ENCODE measurements at regions not wholly inside any gene's neighbourhood (a gene's known extent, or its start where the extent isn't known, plus 50 kb on each side); places are given as distances from the start of the nearest gene placed in this dataset.

DNA sequence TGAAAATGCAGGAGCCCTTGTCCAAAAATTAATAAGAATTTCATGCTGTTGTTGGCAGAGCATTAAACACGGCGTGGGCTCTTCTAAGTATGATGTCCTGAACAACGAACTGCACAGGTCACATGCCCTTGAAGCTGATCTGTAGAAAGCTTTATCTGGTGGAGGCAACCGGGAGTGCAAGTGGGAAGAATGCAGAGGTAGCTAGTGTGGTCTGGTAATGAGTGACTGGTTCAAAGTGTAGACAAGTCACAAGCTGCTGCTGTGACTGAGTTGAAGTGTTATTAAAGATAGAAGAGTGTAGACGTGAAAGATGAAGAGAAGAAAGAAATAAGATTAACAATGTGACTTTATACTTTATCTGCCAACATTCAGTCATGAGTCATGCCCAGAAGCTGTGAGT lies 361.9 kb downstream of the TTLL7 start:
- Histone ChIP-seq H3K4me3 (ENCODE audit: insufficient read depth, low read depth, low read length) (no peak overlapping the region), H4K8ac (ENCODE audit: low read depth in 2 of 2, low read length in 2 of 2) (no peak overlapping the region), H2AK9ac (replicated peaks; ENCODE audit: low read depth, low read length, poor library complexity) (no peak overlapping the region), H3K9me1 (ENCODE audit: insufficient read depth, low read length) (no peaks in the 10 kb centered on the region), H3K9me3 (ENCODE audit: control insufficient read depth, insufficient read depth, low read length) (no peaks in the 10 kb centered on the region), H4K91ac (ENCODE audit: insufficient read depth, low read depth, low read length) (no peak overlapping the region), H3K79me1 (ENCODE audit: low read depth in 1 of 2, low read length in 2 of 2) (no peaks in the 10 kb centered on the region), H2BK120ac (ENCODE audit: low read depth, low read length) (no peak overlapping the region), H2AFZ (replicated peaks; ENCODE audit: low read length, poor library complexity) (no peak overlapping the region), H3K4me1 (ENCODE audit: control insufficient read depth, insufficient read depth, low read length) (no peaks in the 10 kb centered on the region), H3K27ac (ENCODE audit: insufficient read depth, low read length) (no peak overlapping the region), H4K5ac (ENCODE audit: low read depth, low read length) (no peak overlapping the region), H3K36me3 (ENCODE audit: control insufficient read depth, insufficient read depth, low read length) (no peaks in the 10 kb centered on the region), H3K4ac (ENCODE audit: low read depth, low read length) (no peak overlapping the region), H3K14ac (replicated peaks; ENCODE audit: low read depth, low read length) (no peak overlapping the region), H4K20me1 (ENCODE audit: insufficient read depth, low read length) (no peaks in the 10 kb centered on the region), H3K18ac (ENCODE audit: low read depth, low read length) (no peak overlapping the region), H2AK5ac (ENCODE audit: low read depth, low read length) (no peak overlapping the region), H3K23ac (ENCODE audit: low read depth, low read length) (no peak overlapping the region), H2BK5ac (ENCODE audit: low read depth, low read length, poor library complexity, severe bottlenecking) (no peak overlapping the region), H3K56ac (ENCODE audit: extremely low read depth, insufficient read depth, low read length) (no peak overlapping the region), H3K9ac (ENCODE audit: low read depth, low read length) (no peak overlapping the region), H2BK15ac (ENCODE audit: low read depth, low read length) (no peak overlapping the region), H3K4me2 (ENCODE audit: low read depth, low read length) (no peak overlapping the region), H2BK20ac (ENCODE audit: low read depth, low read length) (no peak overlapping the region), H3K27me3 (ENCODE audit: control insufficient read depth, insufficient read depth, low read length) (no peaks in the 10 kb centered on the region)
- intact Hi-C loops (cut with micrococcal nuclease) = no loop called here
- dilution Hi-C loops (cut with HindIII; ENCODE audit: low sequenced_read_pairs, unreplicated experiment) = no loop called here
- CTCF ChIA-PET = interaction anchor here (0.6 to 1.3 kb wide), 2 partner anchors 11 to 15 kb away, joined by 3 to 4 read pairs; no protein-coding TSS in a partner anchor
- ATAC-seq (ENCODE audit: low read depth) (no peak), DNase-seq (no peak)
- in situ Hi-C loops (cut with MboI; ENCODE audit: low sequenced_read_pairs) = no loop called here
- POLR2A ChIA-PET (ENCODE audit: unreplicated experiment) = no interaction called here
- no TSS peak for BruUV-seq (replicated peaks)
- TF ChIP-seq RCOR1 (IDR thresholded peaks at IDR 0.05; ENCODE audit: insufficient replicate concordance, low read length) = no peak
- 20% methylated on average over 1 of the region's 5 CpGs; no CpG with 5 or more reads in 1 of the 2 experiments for WGBS, 2 experiments (ENCODE audit: extremely low coverage in 2 of 2, insufficient read length in 1 of 2)
